Activated naive CD4-positive, alpha-beta T cell treated with anti-CD3 and anti-CD28 coated beads, Interleukin-2, amount 50 U/mL, for 72 hours (primary cell): ENCODE measurements at regions not wholly inside any gene's neighbourhood (a gene's known extent, or its start where the extent isn't known, plus 50 kb on each side); places are given as distances from the start of the nearest gene placed in this dataset.

Source experiments
- ATAC-seq, 2 donors: fragments of 150-1000 bp; cut with Tn5 transposase; 2 replicates each; pipeline ENCODE4 v1.10.0; 2021; ENCODE audit warnings: mild to moderate bottlenecking in 2 of 2, moderate library complexity in 2 of 2
- DNase-seq, 2 donors: peaks; one replicate each; pipeline ENCODE4 v3.0.0; 2021 to 2022; ENCODE audit warnings: low spot score in 2 of 2
- H3K27ac Mint-ChIP-seq, 2 donors: one replicate each; pipeline ENCODE4 v1.8.0; 2022; ENCODE audit warnings: mild to moderate bottlenecking in 2 of 2, mixed read lengths in 2 of 2
- H3K36me3 Mint-ChIP-seq, 2 donors: one replicate each; pipeline ENCODE4 v1.8.0; 2022; ENCODE audit warnings: mixed read lengths in 2 of 2
- H3K9me3 Mint-ChIP-seq, 2 donors: one replicate each; pipeline ENCODE4 v1.8.0; 2022; ENCODE audit warnings: mixed read lengths in 2 of 2

DNA sequence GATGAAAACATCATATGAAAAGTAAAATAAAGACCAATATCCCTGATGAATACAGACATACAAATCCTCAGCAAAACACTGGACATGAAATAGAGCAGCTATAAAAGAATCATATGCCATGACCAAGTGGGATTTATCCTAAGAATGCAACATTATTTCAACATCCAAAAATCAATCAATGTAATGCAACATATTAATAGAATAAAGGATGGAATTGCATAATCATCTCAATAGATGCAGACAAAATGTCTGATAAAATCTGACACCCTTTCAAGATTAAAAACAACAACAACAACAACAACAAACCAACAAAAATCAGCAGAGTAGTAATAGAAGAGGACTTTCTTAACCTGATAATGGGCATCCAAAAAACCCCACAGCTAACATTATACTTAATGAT, 63.8 kb upstream of the IL1R1 start:
- no peak for DNase-seq
- H3K27ac Mint-ChIP-seq = no peak overlapping the region
- H3K9me3 Mint-ChIP-seq = peaks cover 9 to 19% of the 10 kb centered on the region in 2 donors
- H3K36me3 Mint-ChIP-seq = peaks cover 8 to 30% of the 10 kb centered on the region in 2 donors
- ATAC-seq = no peak

DNA sequence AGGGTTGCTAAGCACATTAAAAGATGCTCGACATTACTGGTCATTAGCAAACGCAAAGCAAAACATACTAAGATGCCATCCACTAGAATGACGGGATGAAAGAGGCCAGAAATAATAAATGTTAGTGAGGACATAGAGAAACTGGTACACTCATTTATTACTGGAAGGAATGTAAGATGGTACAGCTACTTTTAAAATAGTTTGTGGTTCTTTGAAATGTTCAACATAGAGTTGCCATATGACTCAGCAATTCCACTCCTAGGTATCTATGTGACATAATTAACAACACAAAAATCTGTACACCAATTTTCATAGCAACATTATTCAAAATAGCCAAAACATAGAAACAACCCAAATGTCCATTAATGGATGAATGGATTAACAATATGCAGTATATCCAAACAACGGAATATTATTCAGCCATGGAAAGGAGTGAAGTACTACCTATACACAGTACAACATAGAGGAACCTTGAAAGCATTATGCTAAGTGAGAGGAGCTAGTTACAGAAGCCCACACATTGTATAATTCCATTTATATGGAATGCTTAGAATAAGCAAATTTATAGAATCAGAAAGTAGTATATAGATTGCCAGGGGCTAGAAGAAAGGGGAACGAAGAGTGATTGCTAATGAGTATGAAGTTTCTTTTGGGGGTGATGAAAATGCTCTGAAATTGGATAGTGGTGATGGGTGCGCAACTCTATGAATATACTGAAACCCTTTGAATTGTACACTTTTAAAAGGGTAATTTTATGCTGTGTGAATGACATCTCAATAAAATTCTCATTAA, 61.9 kb upstream of the IL1R1 start:
- Mint-ChIP-seq H3K9me3 (peaks cover 9 to 14% of the 10 kb centered on the region in 2 donors), H3K36me3 (peaks cover 8 to 25% of the 10 kb centered on the region in 2 donors), H3K27ac (peak overlapping the region; percentile 81 to 84)
- peak in 1 of 2 donors; percentile 32 for ATAC-seq
- no peak for DNase-seq

DNA sequence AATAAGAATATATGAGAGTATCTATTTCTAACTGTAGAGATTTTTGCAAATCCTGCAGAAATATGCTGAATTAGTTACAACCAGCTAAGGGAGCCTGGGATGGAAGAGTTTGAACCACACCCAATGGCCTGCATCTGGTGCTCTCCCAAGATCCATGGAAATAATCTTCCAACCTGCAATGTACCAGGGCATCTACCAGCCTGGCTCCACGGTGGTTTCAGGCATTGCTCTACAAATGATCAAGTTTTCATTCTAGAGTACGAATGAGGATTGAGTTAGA, 61.4 kb upstream of the IL1R1 start:
- Mint-ChIP-seq H3K36me3 (peaks cover 8 to 25% of the 10 kb centered on the region in 2 donors), H3K9me3 (peaks cover 9 to 15% of the 10 kb centered on the region in 2 donors), H3K27ac (peak overlapping the region in 1 of 2 donors; percentile 84)
- ATAC-seq = no peak
- DNase-seq = no peak

DNA sequence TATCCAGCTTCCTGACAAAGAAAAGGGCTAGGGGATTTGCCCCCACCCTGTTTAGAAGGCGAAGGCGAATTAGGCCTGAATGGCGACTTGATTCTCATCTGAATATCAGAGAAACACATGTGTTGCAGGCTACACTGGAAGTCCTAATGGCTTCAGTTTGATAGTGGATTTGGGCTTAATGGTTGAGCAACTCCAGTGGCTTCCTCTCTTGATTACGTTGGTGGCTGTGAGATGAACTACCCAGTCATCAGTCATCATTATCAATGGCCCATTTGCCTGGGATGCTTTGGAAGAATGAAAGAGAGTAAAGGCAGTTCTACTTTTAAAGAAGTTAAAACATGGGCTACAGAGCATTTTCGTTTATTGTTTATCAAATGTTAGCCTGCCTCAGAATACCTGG, 60.9 kb upstream of the IL1R1 start:
- DNase-seq (no peak), ATAC-seq (no peak)
- Mint-ChIP-seq H3K36me3 (peaks cover 8 to 25% of the 10 kb centered on the region in 2 donors), H3K9me3 (peaks cover 9 to 19% of the 10 kb centered on the region in 2 donors), H3K27ac (peak overlapping the region in 1 of 2 donors; percentile 84)

DNA sequence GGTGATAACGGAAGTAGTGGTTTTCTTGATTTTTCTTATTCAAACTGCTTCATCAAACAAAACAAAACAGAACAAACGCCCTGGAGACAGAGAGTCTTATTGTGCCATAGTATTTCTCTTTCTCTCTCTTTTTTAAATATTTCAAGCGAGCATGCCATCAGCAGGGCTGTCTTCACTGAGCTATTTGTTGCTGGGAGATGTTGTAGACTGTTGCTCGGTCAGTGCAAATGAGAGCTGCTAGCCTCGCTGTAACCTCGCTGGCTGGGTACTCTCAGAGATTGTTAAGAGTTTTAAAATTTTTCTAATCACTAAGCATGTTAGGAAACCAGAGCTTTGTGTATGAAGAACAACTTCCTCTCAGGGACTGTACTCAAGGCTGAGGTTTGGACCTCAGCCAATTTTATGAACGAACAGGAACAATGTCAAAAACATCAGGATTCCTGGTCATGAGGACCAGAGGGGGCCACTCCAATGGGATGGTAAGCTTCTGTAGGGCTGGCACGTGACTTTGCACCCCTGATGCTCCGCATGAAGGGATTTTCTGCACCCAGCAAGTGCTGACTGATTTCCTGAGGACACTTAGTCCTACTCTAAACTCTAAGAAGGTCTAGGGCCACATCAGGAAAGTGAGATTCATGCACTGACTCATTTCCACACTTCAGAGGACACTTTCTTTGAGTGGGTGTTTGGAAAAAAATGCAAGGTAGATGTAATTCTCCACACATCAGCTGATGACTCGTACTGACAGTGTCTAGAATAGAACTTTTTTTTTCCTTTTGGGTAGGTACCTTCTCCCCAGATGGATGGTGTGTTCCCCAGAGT, 59.8 kb upstream of the IL1R1 start:
- Mint-ChIP-seq H3K27ac (peak overlapping the region; percentile 97 to 98), H3K36me3 (peaks cover 13 to 26% of the 10 kb centered on the region in 2 donors), H3K9me3 (peaks cover 13 to 25% of the 10 kb centered on the region in 2 donors)
- peak; percentile 90 to 93 for ATAC-seq
- DNase-seq = peak; percentile 52 to 73

DNA sequence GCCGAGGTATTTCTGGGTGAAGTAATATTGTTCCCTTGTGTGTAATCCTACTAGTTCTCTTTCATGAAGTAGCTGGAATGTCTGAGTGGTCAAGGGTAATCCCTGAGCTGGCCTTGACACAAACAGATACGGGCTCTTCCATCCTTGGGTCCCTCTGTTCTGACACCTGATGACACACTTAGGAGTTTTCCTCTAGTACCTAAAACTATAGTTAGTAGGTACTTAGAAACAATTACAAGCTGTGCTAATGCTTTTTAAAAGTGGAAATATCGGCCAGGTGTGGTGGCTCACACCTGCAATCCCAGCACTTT, 59.2 kb upstream of the IL1R1 start:
- no peak for ATAC-seq
- Mint-ChIP-seq H3K27ac (peak overlapping the region; percentile 93 to 97), H3K9me3 (peaks cover 16 to 24% of the 10 kb centered on the region in 2 donors), H3K36me3 (peaks cover 15 to 27% of the 10 kb centered on the region in 2 donors)
- peak in 1 of 2 donors; percentile 63 for DNase-seq

DNA sequence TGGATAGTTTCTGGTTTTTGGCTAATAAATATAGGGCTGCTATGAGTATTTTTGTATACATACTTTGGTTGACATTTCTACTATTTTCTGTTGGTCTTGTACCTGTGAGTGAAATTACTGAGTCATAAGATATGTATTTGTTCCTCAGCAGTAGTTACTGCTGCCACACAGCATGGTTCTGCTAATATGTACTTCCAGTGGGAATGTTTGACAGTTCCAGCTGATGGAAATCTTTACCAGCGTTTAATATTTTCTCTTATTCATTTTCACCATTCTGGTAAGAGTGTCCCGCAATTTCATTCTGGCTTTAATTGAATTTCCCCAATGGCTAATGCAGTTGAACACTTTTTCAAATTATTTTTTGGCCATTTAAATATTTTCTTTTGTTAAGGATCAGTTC, 57.9 kb upstream of the IL1R1 start:
- peaks cover 15 to 20% of the 10 kb centered on the region in 2 donors for H3K36me3 Mint-ChIP-seq

DNA sequence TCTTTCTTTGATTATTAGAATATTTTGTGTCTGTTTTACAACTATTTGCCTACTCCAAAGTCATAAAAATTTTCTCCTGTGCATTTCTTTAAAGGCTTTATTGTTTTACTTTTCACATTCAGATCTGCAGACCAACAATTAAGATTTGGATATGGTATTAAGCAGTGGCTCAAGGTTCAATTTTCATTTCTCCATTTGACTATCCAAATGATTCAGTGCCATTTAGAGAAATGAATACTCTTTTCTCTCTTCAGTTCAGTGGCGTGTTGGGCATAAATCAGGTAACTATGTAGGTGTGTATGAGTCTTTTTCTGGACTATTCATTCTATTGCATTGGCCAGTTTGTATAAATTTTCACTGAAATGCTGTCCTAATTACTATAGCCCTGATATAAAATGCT, 57.3 kb upstream of the IL1R1 start:
- Mint-ChIP-seq H3K27ac (peak overlapping the region in 1 of 2 donors; percentile 26), H3K36me3 (peaks cover 17 to 22% of the 10 kb centered on the region in 2 donors), H3K9me3 (peaks cover 13 to 28% of the 10 kb centered on the region in 2 donors)
- ATAC-seq (no peak), DNase-seq (no peak)

More for the DNA sequence above, 57.9 kb upstream of the IL1R1 start:
- Mint-ChIP-seq H3K9me3 (peaks cover 12 to 26% of the 10 kb centered on the region in 2 donors), H3K27ac (peak overlapping the region in 1 of 2 donors; percentile 97)
- ATAC-seq (no peak), DNase-seq (no peak)

DNA sequence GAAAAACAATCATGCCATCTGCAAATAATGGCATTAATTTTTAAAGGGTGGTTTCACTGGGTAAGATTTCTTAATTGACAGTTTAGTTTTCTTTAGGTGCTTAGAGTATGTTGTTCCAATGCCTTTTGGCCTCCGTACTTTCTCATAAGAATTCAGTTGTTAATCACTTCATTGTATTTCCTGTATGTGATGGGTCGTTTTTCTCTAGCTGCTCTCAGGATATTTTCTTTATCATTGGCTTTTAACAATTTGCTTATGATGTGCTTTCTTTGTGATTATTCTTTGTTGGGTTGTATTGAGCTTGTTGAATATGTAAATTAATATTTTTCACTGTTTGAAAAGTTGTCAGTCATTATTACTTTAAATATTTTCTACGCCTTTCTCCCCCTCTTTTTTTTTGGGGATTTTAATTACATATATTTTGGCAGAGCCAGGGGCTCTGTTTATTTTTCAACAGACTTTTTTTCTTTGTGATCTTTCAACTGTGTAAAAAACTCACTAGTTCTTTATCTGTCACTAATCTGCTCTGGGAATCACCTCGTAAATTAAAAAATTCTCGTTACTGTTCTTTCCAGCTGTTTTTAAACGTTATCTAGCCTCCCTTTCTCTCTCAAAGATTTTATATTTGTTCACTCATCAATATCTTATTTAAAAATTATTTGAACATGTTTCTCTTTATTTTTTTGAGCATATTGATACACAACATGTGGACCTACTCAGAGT, 56.2 kb upstream of the IL1R1 start:
- DNase-seq (no peak), ATAC-seq (no peak)
- Mint-ChIP-seq H3K27ac (no peak overlapping the region), H3K36me3 (peaks cover 21 to 33% of the 10 kb centered on the region in 2 donors), H3K9me3 (peaks cover 15 to 38% of the 10 kb centered on the region in 2 donors)

DNA sequence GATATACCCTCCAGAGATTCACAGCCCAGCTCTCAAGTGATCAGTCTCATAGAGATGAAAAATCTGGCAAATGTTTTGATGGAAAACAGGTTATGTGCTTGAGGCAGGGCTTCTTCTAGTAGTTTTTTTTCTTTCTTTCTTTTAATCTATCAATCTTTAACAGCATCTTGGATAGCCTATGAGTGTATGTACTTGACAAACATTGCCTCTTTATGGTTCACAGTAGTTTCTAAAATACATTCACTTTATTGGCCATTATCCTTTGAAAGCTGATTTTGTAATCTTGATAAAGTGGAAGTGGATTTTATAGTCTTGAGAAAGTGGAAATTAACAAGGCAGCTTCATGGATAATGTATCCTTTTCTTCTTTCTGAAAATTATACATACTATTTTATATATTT, 51.4 kb upstream of the IL1R1 start:
- H3K9me3 Mint-ChIP-seq = peaks cover 18 to 52% of the 10 kb centered on the region in 2 donors
- DNase-seq (no peak), ATAC-seq (no peak)
- peaks cover 30 to 47% of the 10 kb centered on the region in 2 donors for H3K36me3 Mint-ChIP-seq
- H3K27ac Mint-ChIP-seq = no peak overlapping the region

DNA sequence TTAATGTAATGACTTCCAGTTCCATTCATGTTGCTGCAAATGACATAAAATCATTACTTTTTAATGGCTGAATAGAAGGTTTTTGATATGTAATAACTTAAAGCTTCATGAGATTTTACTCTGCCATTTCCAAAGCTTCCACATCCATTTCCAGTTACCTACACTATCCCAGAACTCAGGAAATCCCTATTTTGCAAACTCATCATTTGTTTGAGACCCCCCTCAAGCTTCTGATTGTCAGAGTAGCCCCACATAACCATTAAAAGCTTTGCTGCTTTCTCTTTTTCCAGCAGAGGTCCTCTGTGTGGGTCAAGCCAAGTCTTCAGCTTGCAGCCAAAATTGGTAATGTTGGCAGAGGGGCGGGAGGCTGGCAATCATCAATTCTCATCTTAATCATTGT, 50.6 kb upstream of the IL1R1 start:
- DNase-seq (no peak), ATAC-seq (no peak)
- no peak overlapping the region for H3K27ac Mint-ChIP-seq
- H3K9me3 Mint-ChIP-seq = peaks cover 18 to 46% of the 10 kb centered on the region in 2 donors
- H3K36me3 Mint-ChIP-seq = peaks cover 30 to 47% of the 10 kb centered on the region in 2 donors

DNA sequence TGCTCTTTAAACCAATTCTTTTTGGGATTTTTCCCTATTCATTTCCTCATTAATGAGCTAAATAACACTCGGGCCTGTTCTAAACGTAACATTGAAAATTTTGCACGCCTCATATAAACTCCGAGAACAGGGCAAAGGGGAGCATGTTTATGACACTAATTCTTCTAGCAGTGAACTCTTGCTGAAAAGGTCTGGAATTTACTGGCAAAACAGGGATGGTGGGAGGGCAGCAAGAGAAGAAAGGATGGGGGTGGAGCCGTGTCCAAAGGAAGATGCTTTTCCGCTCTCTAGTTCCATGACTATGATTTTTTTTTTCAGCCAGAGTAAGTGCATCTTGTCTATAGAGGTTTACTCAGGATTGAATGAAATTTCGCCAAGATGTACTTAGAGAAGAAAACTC, 50.0 kb upstream of the IL1R1 start:
- no peak for DNase-seq
- Mint-ChIP-seq H3K9me3 (peaks cover 17 to 41% of the 10 kb centered on the region in 2 donors), H3K27ac (no peak overlapping the region), H3K36me3 (peaks cover 27 to 43% of the 10 kb centered on the region in 2 donors)
- ATAC-seq = no peak
